ENCODE measurements at regions not wholly inside any gene's neighbourhood (a gene's known extent, or its start where the extent isn't known, plus 50 kb on each side); places are given as distances from the start of the nearest gene placed in this dataset.
A peak's percentile ranks its signal among the peaks of the same experiment; 100 is the strongest.

- TF ChIP-seq CTCF (IDR thresholded peaks at IDR 0.05; ENCODE audit: insufficient read depth, low read length, poor library complexity, severe bottlenecking), result peak; percentile 56
- TF ChIP-seq EZH2phosphoT487 (conservative IDR thresholded peaks at IDR 0.05; ENCODE audit: low read length), result no peak
These were observed 344.0 kb upstream of the DDX18 start for GRCh38 chr2:117470311-117471095.
